GM12878 (cell line): ENCODE measurements at regions not wholly inside any gene's neighbourhood (a gene's known extent, or its start where the extent isn't known, plus 50 kb on each side); places are given as distances from the start of the nearest gene placed in this dataset.

Experiments used
- ATAC-seq: fragments of 200-7000 bp; cut with Tn5 transposase; 3 replicates; pipeline ENCODE4 v1.9.1; 2020; ENCODE audit warnings: mild to moderate bottlenecking, moderate library complexity
- BruUV-seq: library from RNA; stranded (reverse); fragments of 400-500 nt; replicated peaks from 2 replicates; lab custom pipeline; 2021; lab: Mats Ljungman, UMichigan
- CTCF ChIA-PET: fragments of 300-600 bp; sonication (Branson Sonifier 250); formaldehyde crosslinking; extraction: SDS; loops from one replicate; lab custom pipeline; 2021; ENCODE audit warnings: inconsistent platforms; lab: Yijun Ruan, JAX
- POLR2A ChIA-PET: fragments of 350-600 bp; formaldehyde crosslinking; extraction: SDS; loops from one replicate; lab custom pipeline; 2021; ENCODE audit warnings: inconsistent platforms; lab: Charles Lee
- RAD21 ChIA-PET: fragments of 300-600 bp; sonication (Branson Sonifier 250); formaldehyde crosslinking; loops from one replicate; lab custom pipeline; 2023; ENCODE audit warnings: antibody characterized with exemption; ENCODE audit not compliant: unreplicated experiment; lab: Charles Lee
- SMC1A ChIA-PET: fragments of 300-600 bp; sonication (Branson Sonifier 250); formaldehyde crosslinking; loops from one replicate; lab custom pipeline; 2023; ENCODE audit not compliant: unreplicated experiment, uncharacterized antibody; lab: Charles Lee
- DNase-seq: peaks from one replicate; pipeline ENCODE4 v3.0.0-alpha.2; 2011; ENCODE audit warnings: low read depth, low spot score
- FAIRE-seq: peaks from 3 replicates; lab custom pipeline; 2011; peaks lifted over from hg19 to GRCh38; lab: Jason Lieb, UNC
- H2AFZ ChIP-seq: 2 replicates; pipeline ENCODE4 v1.6.0; 2011; ENCODE audit warnings: low read depth, low read length, control low read depth; ENCODE audit not compliant: control insufficient read depth
- H3K27ac ChIP-seq: 2 replicates; pipeline ENCODE4 v1.5.1; 2011; ENCODE audit warnings: control low read depth; ENCODE audit not compliant: control insufficient read depth, insufficient read depth
- H3K27me3 ChIP-seq, 2 experiments: replicated peaks in 1 of 2; 2 replicates each; pipeline versions ENCODE4 v1.6.0 to v1.6.1; 2011; ENCODE audit warnings: low read length in 1 of 2; ENCODE audit not compliant: control insufficient read depth in 2 of 2, insufficient read depth in 2 of 2
- H3K36me3 ChIP-seq, 2 experiments: 2 replicates each; pipeline ENCODE4 v1.5.1; 2011; ENCODE audit warnings: low read length in 1 of 2; ENCODE audit not compliant: control insufficient read depth in 2 of 2, insufficient read depth in 2 of 2
- H3K4me1 ChIP-seq: 2 replicates; pipeline ENCODE4 v1.6.1; 2011; ENCODE audit warnings: mild to moderate bottlenecking, low read length, moderate library complexity, mixed read lengths; ENCODE audit not compliant: control insufficient read depth, insufficient read depth
- H3K4me2 ChIP-seq: 2 replicates; pipeline ENCODE4 v1.6.0; 2011; ENCODE audit warnings: control low read depth; ENCODE audit not compliant: control insufficient read depth, insufficient read depth
- H3K4me3 ChIP-seq: fragments of 200-600 bp; sonication (generic); 2 replicates; pipeline ENCODE4 v1.5.1; 2016
- H3K79me2 ChIP-seq: 2 replicates; pipeline ENCODE4 v1.6.0; 2011; ENCODE audit warnings: low read length; ENCODE audit not compliant: control insufficient read depth, insufficient read depth
- H3K9ac ChIP-seq: 2 replicates; pipeline ENCODE4 v1.8.0; 2011; ENCODE audit warnings: low read length, control low read depth, mixed read lengths; ENCODE audit not compliant: control insufficient read depth, insufficient read depth
- H3K9me3 ChIP-seq: replicated peaks from 3 replicates; pipeline ENCODE4 v1.5.1; 2011; ENCODE audit warnings: mild to moderate bottlenecking, low read length; ENCODE audit not compliant: control insufficient read depth, insufficient read depth
- H4K20me1 ChIP-seq: 2 replicates; pipeline ENCODE4 v1.6.0; 2011; ENCODE audit not compliant: control insufficient read depth, insufficient read depth
- CHD2 ChIP-seq: IDR thresholded peaks from 2 replicates; pipeline ENCODE4 v1.6.1; 2011; ENCODE audit warnings: low read depth, low read length, improper control_type of control experiment, borderline replicate concordance
- EED ChIP-seq: sonication (generic); IDR thresholded peaks from 2 replicates; pipeline ENCODE4 v1.6.1; 2016; ENCODE audit warnings: antibody characterized with exemption, low read depth
- HDAC2 ChIP-seq: fragments of 200-600 bp; sonication (generic); IDR thresholded peaks from 2 replicates; pipeline ENCODE4 v1.6.1; 2017
- IKZF1 ChIP-seq: fragments of 450-650 bp; conservative IDR thresholded peaks from 2 replicates; pipeline ENCODE4 v1.6.1; 2017; ENCODE audit warnings: antibody characterized with exemption, mild to moderate bottlenecking
- IKZF2 ChIP-seq, 2 experiments: fragments of 450-650 bp; IDR thresholded peaks; 2 replicates each; pipeline ENCODE4 v1.6.1; 2017; ENCODE audit warnings: mild to moderate bottlenecking in 2 of 2, moderate library complexity in 2 of 2
- MTA3 ChIP-seq: IDR thresholded peaks from 2 replicates; pipeline ENCODE4 v1.6.1; 2012; ENCODE audit warnings: low read length, inconsistent platforms, borderline replicate concordance
- NBN ChIP-seq: fragments of 450-650 bp; IDR thresholded peaks from 2 replicates; pipeline ENCODE4 v1.6.1; 2016
- NR2F1 ChIP-seq: fragments of 450-650 bp; conservative IDR thresholded peaks from 2 replicates; pipeline ENCODE4 v1.6.1; 2017; ENCODE audit warnings: mild to moderate bottlenecking
- POU2F2 ChIP-seq: IDR thresholded peaks from 3 replicates; pipeline ENCODE4 v1.6.1; 2011; ENCODE audit warnings: low read depth, mild to moderate bottlenecking, low read length, borderline replicate concordance
- RUNX3 ChIP-seq: IDR thresholded peaks from 2 replicates; pipeline ENCODE4 v1.6.1; 2012; ENCODE audit warnings: low read length, inconsistent platforms
- SIX5 ChIP-seq: IDR thresholded peaks from 2 replicates; pipeline ENCODE4 v1.6.1; 2011; ENCODE audit warnings: mild to moderate bottlenecking, low read depth, low read length, moderate library complexity; ENCODE audit not compliant: severe bottlenecking
- SKIL ChIP-seq: fragments of 450-650 bp; IDR thresholded peaks from 2 replicates; pipeline ENCODE4 v1.6.1; 2017; ENCODE audit warnings: mild to moderate bottlenecking, low read depth, inconsistent platforms; ENCODE audit not compliant: poor library complexity, severe bottlenecking
- STAT3 ChIP-seq: IDR thresholded peaks from 2 replicates; pipeline ENCODE4 v1.6.1; 2011; ENCODE audit warnings: low read depth, low read length, improper control_type of control experiment
- SUZ12 ChIP-seq: fragments of 200-600 bp; sonication (generic); IDR thresholded peaks from one replicate; pipeline ENCODE4 v1.6.1; 2018; ENCODE audit warnings: antibody characterized with exemption, mild to moderate bottlenecking; ENCODE audit not compliant: unreplicated experiment
- USF2 ChIP-seq: IDR thresholded peaks from 2 replicates; pipeline ENCODE4 v1.6.1; 2011; ENCODE audit warnings: low read depth, low read length, improper control_type of control experiment, borderline replicate concordance
- ZBED1 ChIP-seq: IDR thresholded peaks from 2 replicates; pipeline ENCODE4 v1.6.1; 2016; ENCODE audit warnings: borderline replicate concordance
- WGBS: methylation state at CpG from one replicate; pipeline ENCODE4 v1.1.6; 2016; ENCODE audit warnings: low lambda C conversion rate; ENCODE audit not compliant: insufficient replicate concordance, insufficient coverage; ENCODE audit errors: missing lambda C conversion rate; 5-methylcytosine and 5-hydroxymethylcytosine counted together
- in situ Hi-C: fragments of 300-500 bp; cut with MboI; formaldehyde crosslinking; loops from 9 replicates; pipeline ENCODE4 v1.14.3; 2018; ENCODE audit warnings: mixed read lengths
- intact Hi-C: fragments of 100-400 bp; cut with micrococcal nuclease; formaldehyde crosslinking; loops from one replicate; pipeline ENCODE4 v1.14.2; 2022; ENCODE audit not compliant: unreplicated experiment

GRCh38 chr15:39417366-39418134 is 163.3 kb upstream of the THBS1 start:
- Histone ChIP-seq H3K79me2 (no peaks in the 10 kb centered on the region), H2AFZ (no peak overlapping the region), H3K9ac (no peak overlapping the region), H3K4me2 (no peak overlapping the region), H3K27ac (no peak overlapping the region), H3K9me3 (peaks cover 9% of the 10 kb centered on the region; the same call in 2 of the 3 replicates), H4K20me1 (no peaks in the 10 kb centered on the region), H3K4me1 (peaks cover 6% of the 10 kb centered on the region; the same call in 1 of the 2 replicates), H3K36me3 (no peaks in the 10 kb centered on the region), H3K4me3 (no peak overlapping the region), H3K27me3 (no peaks in the 10 kb centered on the region)
- ChIA-PET POLR2A (no interaction called here), RAD21 (no interaction called here), CTCF (no interaction called here), SMC1A (no interaction called here)
- TF ChIP-seq IKZF1 (no peak), NR2F1 (no peak), MTA3 (no peak)
- no peak for DNase-seq
- in situ Hi-C loops (loop anchor here (5.0 kb wide), 1 partner anchor 50 kb away; no protein-coding TSS in a partner anchor), intact Hi-C loops (no loop called here)
- no peak for ATAC-seq
- BruUV-seq = no TSS peak
- WGBS = 57% methylated on average over 6 of the region's 6 CpGs
- FAIRE-seq = no peak

GRCh38 chr15:39419651-39420050 is 161.2 kb upstream of the THBS1 start:
- WGBS = 14% methylated on average over 3 of the region's 3 CpGs
- Histone ChIP-seq H3K36me3 (no peaks in the 10 kb centered on the region), H3K27ac (no peak overlapping the region), H3K4me1 (no peaks in the 10 kb centered on the region), H4K20me1 (no peaks in the 10 kb centered on the region), H3K79me2 (no peaks in the 10 kb centered on the region), H3K4me3 (no peak overlapping the region), H3K27me3 (no peaks in the 10 kb centered on the region), H3K9me3 (peaks cover 9% of the 10 kb centered on the region; the same call in 2 of the 3 replicates), H3K4me2 (no peak overlapping the region), H3K9ac (no peak overlapping the region), H2AFZ (no peak overlapping the region)
- SMC1A ChIA-PET = no interaction called here
- no TSS peak for BruUV-seq
- CTCF ChIA-PET = no interaction called here
- DNase-seq = no peak
- intact Hi-C loops = loop anchor here (10.0 kb wide), 1 partner anchor 285 kb away; no protein-coding TSS in a partner anchor
- RAD21 ChIA-PET = no interaction called here
- POLR2A ChIA-PET = no interaction called here
- ATAC-seq = no peak
- in situ Hi-C loops = loop anchor here (5.0 kb wide), 1 partner anchor 52 kb away; no protein-coding TSS in a partner anchor
- no peak for FAIRE-seq
- TF ChIP-seq NBN (no peak), HDAC2 (no peak), EED (no peak), POU2F2 (no peak), USF2 (no peak), SKIL (no peak), RUNX3 (no peak), IKZF2 (IDR thresholded peaks at IDR 0.05) (no peak), SIX5 (no peak), ZBED1 (no peak), CHD2 (no peak), SUZ12 (no peak), STAT3 (no peak)
